Neural cell (in vitro differentiated cells): ENCODE measurements at regions not wholly inside any gene's neighbourhood (a gene's known extent, or its start where the extent isn't known, plus 50 kb on each side); places are given as distances from the start of the nearest gene placed in this dataset.

Experiments used
- H2AFZ ChIP-seq: fragments of 200-600, 300-800 bp; sonication (generic), shearing (Covaris generic); 2 replicates; pipeline ENCODE4 v1.6.0; 2014; ENCODE audit warnings: low read depth, mild to moderate bottlenecking, antibody characterized with exemption, low read length, moderate library complexity
- H3F3A ChIP-seq: fragments of 200-600 bp; shearing (Covaris generic); 2 replicates; pipeline ENCODE4 v1.6.1; 2016; ENCODE audit warnings: mild to moderate bottlenecking, moderate library complexity, mixed read lengths, antibody characterized with exemption, low read length; ENCODE audit not compliant: insufficient read depth, poor library complexity, severe bottlenecking
- H3K27ac ChIP-seq: fragments of 200-600, 300-800 bp; sonication (generic), shearing (Covaris generic); 2 replicates; pipeline ENCODE4 v1.5.1; 2014; ENCODE audit warnings: mild to moderate bottlenecking, low read length, moderate library complexity
- H3K27me3 ChIP-seq: fragments of 300-800, 200-600 bp; sonication (generic), shearing (Covaris generic); 2 replicates; pipeline ENCODE4 v1.6.0; 2014; ENCODE audit warnings: mild to moderate bottlenecking, low read depth, low read length, moderate library complexity; ENCODE audit not compliant: insufficient read depth
- H3K36me3 ChIP-seq: fragments of 300-800, 200-600 bp; sonication (generic), shearing (Covaris generic); 2 replicates; pipeline ENCODE4 v1.5.1; 2014; ENCODE audit warnings: mild to moderate bottlenecking, antibody characterized with exemption, low read length, moderate library complexity; ENCODE audit not compliant: insufficient read depth
- H3K4me2 ChIP-seq: fragments of 300-800, 200-600 bp; sonication (generic), shearing (Covaris generic); 2 replicates; pipeline ENCODE4 v1.6.0; 2014; ENCODE audit warnings: mild to moderate bottlenecking, low read length
- H3K4me3 ChIP-seq: fragments of 300-800, 200-600 bp; sonication (generic), shearing (Covaris generic); 2 replicates; pipeline ENCODE4 v1.5.1; 2014; ENCODE audit warnings: mild to moderate bottlenecking, low read length, moderate library complexity
- H3K79me2 ChIP-seq: fragments of 200-600 bp; shearing (Covaris generic); replicated peaks from 2 replicates; pipeline ENCODE4 v1.6.0; 2014; ENCODE audit warnings: mild to moderate bottlenecking, low read length, moderate library complexity; ENCODE audit not compliant: insufficient read depth
- H3K9ac ChIP-seq: fragments of 300-800, 200-600 bp; sonication (generic), shearing (Covaris generic); 2 replicates; pipeline ENCODE4 v1.6.1; 2016; ENCODE audit warnings: mild to moderate bottlenecking, low read length, mixed read lengths
- H3K9me2 ChIP-seq: fragments of 200-600 bp; shearing (Covaris generic); 2 replicates; pipeline ENCODE4 v1.6.1; 2016; ENCODE audit warnings: mild to moderate bottlenecking, low read length, mixed read lengths; ENCODE audit not compliant: insufficient read depth
- H3K9me3 ChIP-seq: fragments of 200-600, 300-800 bp; sonication (generic), shearing (Covaris generic); 2 replicates; pipeline ENCODE4 v1.6.1; 2016; ENCODE audit warnings: mild to moderate bottlenecking, mixed run types, low read length, moderate library complexity, mixed read lengths
- H4K20me1 ChIP-seq: fragments of 200-600 bp; shearing (Covaris generic); 2 replicates; pipeline ENCODE4 v1.6.1; 2016; ENCODE audit warnings: mild to moderate bottlenecking, mixed run types; ENCODE audit not compliant: insufficient read depth
- CTCF ChIP-seq: fragments of 450-650 bp; IDR thresholded peaks from 2 replicates; pipeline ENCODE4 v1.5.1; 2014; ENCODE audit warnings: antibody characterized with exemption, mild to moderate bottlenecking, moderate library complexity; ENCODE audit not compliant: poor library complexity, severe bottlenecking
- EP300 ChIP-seq: fragments of 450-650 bp; conservative IDR thresholded peaks from 2 replicates; pipeline ENCODE4 v1.6.1; 2014; ENCODE audit warnings: antibody characterized with exemption, mild to moderate bottlenecking, moderate library complexity; ENCODE audit not compliant: poor library complexity, severe bottlenecking
- EZH2 ChIP-seq: fragments of 200-600, 300-800 bp; shearing (Covaris generic), sonication (generic); IDR thresholded peaks from 2 replicates; pipeline ENCODE4 v1.6.1; 2014; ENCODE audit warnings: antibody characterized with exemption, low read length, borderline replicate concordance, mild to moderate bottlenecking; ENCODE audit not compliant: insufficient read depth, poor library complexity, severe bottlenecking
- MXI1 ChIP-seq: fragments of 450-650 bp; conservative IDR thresholded peaks from 2 replicates; pipeline ENCODE4 v1.6.1; 2014; ENCODE audit warnings: antibody characterized with exemption, mild to moderate bottlenecking; ENCODE audit not compliant: poor library complexity, severe bottlenecking
- POLR2AphosphoS5 ChIP-seq: IDR thresholded peaks from 2 replicates; pipeline ENCODE4 v1.6.1; 2012
- RAD21 ChIP-seq: fragments of 450-650 bp; conservative IDR thresholded peaks from 2 replicates; pipeline ENCODE4 v1.6.1; 2014; ENCODE audit warnings: antibody characterized with exemption, mild to moderate bottlenecking, moderate library complexity
- REST ChIP-seq: IDR thresholded peaks from 2 replicates; pipeline ENCODE4 v1.6.1; 2012; ENCODE audit warnings: borderline replicate concordance
- SMC3 ChIP-seq: fragments of 450-650 bp; conservative IDR thresholded peaks from 2 replicates; pipeline ENCODE4 v1.6.1; 2014; ENCODE audit warnings: antibody characterized with exemption, mild to moderate bottlenecking, moderate library complexity; ENCODE audit not compliant: poor library complexity
- TAF1 ChIP-seq: IDR thresholded peaks from 2 replicates; pipeline ENCODE4 v1.6.1; 2012; ENCODE audit warnings: low read depth

GRCh38 chr20:48194583-48194982 lies 409.3 kb upstream of the SULF2 start:
- Histone ChIP-seq H3K27ac (no peak overlapping the region), H3K27me3 (no peaks in the 10 kb centered on the region), H3K79me2 (no peaks in the 10 kb centered on the region), H3K36me3 (no peaks in the 10 kb centered on the region), H3F3A (no peaks in the 10 kb centered on the region), H3K9ac (no peak overlapping the region), H3K9me2 (no peaks in the 10 kb centered on the region), H3K4me2 (no peak overlapping the region), H2AFZ (no peak overlapping the region), H3K9me3 (no peaks in the 10 kb centered on the region), H4K20me1 (no peaks in the 10 kb centered on the region), H3K4me3 (no peak overlapping the region)
- no peak for TF ChIP-seq EZH2
- no peak for TF ChIP-seq REST
- TF ChIP-seq POLR2AphosphoS5: no peak
- no peak for TF ChIP-seq EP300
- TF ChIP-seq TAF1: no peak
- no peak for TF ChIP-seq MXI1
- TF ChIP-seq RAD21: no peak
- no peak for TF ChIP-seq CTCF
- no peak for TF ChIP-seq SMC3

- no peaks in the 10 kb centered on the region for H3K79me2 ChIP-seq
- H2AFZ ChIP-seq: no peak overlapping the region
- no peaks in the 10 kb centered on the region for H3K36me3 ChIP-seq
- H3K9me2 ChIP-seq: no peaks in the 10 kb centered on the region
- no peak overlapping the region for H3K4me3 ChIP-seq
- no peak overlapping the region for H3K27ac ChIP-seq
- no peaks in the 10 kb centered on the region for H3F3A ChIP-seq
- no peaks in the 10 kb centered on the region for H4K20me1 ChIP-seq
- no peak overlapping the region for H3K9ac ChIP-seq
- TF ChIP-seq RAD21: no peak
- no peak for TF ChIP-seq CTCF
- TF ChIP-seq EP300: no peak
- TF ChIP-seq SMC3: no peak
- no peak for TF ChIP-seq REST
- no peak for TF ChIP-seq EZH2
- TF ChIP-seq MXI1: no peak
- no peak for TF ChIP-seq TAF1
- TF ChIP-seq POLR2AphosphoS5: no peak
- H3K4me2 ChIP-seq: no peak overlapping the region
- H3K27me3 ChIP-seq: no peaks in the 10 kb centered on the region
- peaks cover 2% of the 10 kb centered on the region for H3K9me3 ChIP-seq
Measured at GRCh38 chr20:48193627-48194425, 408.5 kb upstream of the SULF2 start.
